ENCODE measurements at regions not wholly inside any gene's neighbourhood (a gene's known extent, or its start where the extent isn't known, plus 50 kb on each side); places are given as distances from the start of the nearest gene placed in this dataset.
"Not testable (repeated sequence)": the region's sequence is repeated elsewhere in the genome, so short reads cannot be mapped to it uniquely, and the experiment has no call there.

- no peak overlapping the region for H2AFZ ChIP-seq (ENCODE audit: low read depth, low read length)
These were observed 361.3 kb downstream of the NR2F1-AS1 start for GRCh38 chr5:93219641-93220145.

GRCh38 chr5:93213111-93213794 lies 367.8 kb downstream of the NR2F1-AS1 start:
- POLR2A ChIA-PET; H3K9me1 ChIP-seq (replicated peaks; ENCODE audit: control insufficient read depth, extremely low read depth, insufficient read depth, low read length); H3K79me2 ChIP-seq (ENCODE audit: control insufficient read depth, insufficient read depth, low read length); H3K27me3 ChIP-seq (ENCODE audit: control insufficient read depth in 2 of 2, insufficient read depth in 2 of 2, low read length in 2 of 2); H2AFZ ChIP-seq (ENCODE audit: low read depth, low read length); H3K4me2 ChIP-seq (ENCODE audit: insufficient read depth, low read length); DNase-seq (ENCODE audit: low read depth, low spot score); dilution Hi-C loops (cut with MboI; ENCODE audit: extremely low pct_ligation_motif_present, low sequenced_read_pairs); H4K20me1 ChIP-seq (replicated peaks; ENCODE audit: control insufficient read depth, extremely low read depth, insufficient read depth, low read length); H3K4me1 ChIP-seq (ENCODE audit: control insufficient read depth, extremely low read depth, insufficient read depth, low read length); H3K27ac ChIP-seq (ENCODE audit: insufficient read depth, low read depth, low read length); CTCF ChIA-PET; BruUV-seq (replicated peaks); H3K9me3 ChIP-seq (replicated peaks; ENCODE audit: control insufficient read depth, insufficient read depth, low read length); H3K9ac ChIP-seq (replicated peaks; ENCODE audit: extremely low read depth, insufficient read depth, low read length); H3K4me3 ChIP-seq (replicated peaks in 1 of 3; ENCODE audit: insufficient read depth in 1 of 3, low read depth in 1 of 3, low read length in 3 of 3); FAIRE-seq; H3K36me3 ChIP-seq (ENCODE audit: control insufficient read depth in 2 of 2, extremely low read depth in 1 of 2, insufficient read depth in 2 of 2, low read length in 2 of 2); intact Hi-C loops (cut with micrococcal nuclease): not testable (repeated sequence)

More at GRCh38 chr5:93219641-93220145, 361.3 kb downstream of the NR2F1-AS1 start:
- Histone ChIP-seq H3K4me3 (replicated peaks in 1 of 3; ENCODE audit: insufficient read depth in 1 of 3, low read depth in 1 of 3, low read length in 3 of 3) (no peak overlapping the region), H3K4me1 (ENCODE audit: control insufficient read depth, extremely low read depth, insufficient read depth, low read length) (no peaks in the 10 kb centered on the region), H4K20me1 (replicated peaks; ENCODE audit: control insufficient read depth, extremely low read depth, insufficient read depth, low read length) (no peaks in the 10 kb centered on the region), H3K9me1 (replicated peaks; ENCODE audit: control insufficient read depth, extremely low read depth, insufficient read depth, low read length) (no peaks in the 10 kb centered on the region), H3K9ac (replicated peaks; ENCODE audit: extremely low read depth, insufficient read depth, low read length) (no peak overlapping the region), H3K79me2 (ENCODE audit: control insufficient read depth, insufficient read depth, low read length) (no peaks in the 10 kb centered on the region), H3K9me3 (replicated peaks; ENCODE audit: control insufficient read depth, insufficient read depth, low read length) (no peaks in the 10 kb centered on the region), H3K27ac (ENCODE audit: insufficient read depth, low read depth, low read length) (no peak overlapping the region), H3K27me3 (ENCODE audit: control insufficient read depth in 2 of 2, insufficient read depth in 2 of 2, low read length in 2 of 2) (no peaks in the 10 kb centered on the region), H3K36me3 (ENCODE audit: control insufficient read depth in 2 of 2, extremely low read depth in 1 of 2, insufficient read depth in 2 of 2, low read length in 2 of 2) (no peaks in the 10 kb centered on the region), H3K4me2 (ENCODE audit: insufficient read depth, low read length) (no peak overlapping the region)
- dilution Hi-C loops (cut with MboI; ENCODE audit: extremely low pct_ligation_motif_present, low sequenced_read_pairs) = no loop called here
- FAIRE-seq (no peak), DNase-seq (ENCODE audit: low read depth, low spot score) (no peak)
- no peak for TF ChIP-seq EZH2 (IDR thresholded peaks at IDR 0.05; ENCODE audit: borderline replicate concordance, low read depth, low read length, severe bottlenecking)
- no peak for TF ChIP-seq CTCF (IDR thresholded peaks at IDR 0.05; ENCODE audit: extremely low read depth in 1 of 2, insufficient read depth in 1 of 2, low read depth in 1 of 2, low read length in 2 of 2)
- TF ChIP-seq MAX (IDR thresholded peaks at IDR 0.05; ENCODE audit: insufficient read depth, insufficient read length) = no peak
- TF ChIP-seq GATA2 (IDR thresholded peaks at IDR 0.05; ENCODE audit: insufficient read depth, insufficient read length, low read depth, low read length) = no peak
- TF ChIP-seq MYC (IDR thresholded peaks at IDR 0.05; ENCODE audit: low read depth, low read length) = no peak
- TF ChIP-seq POLR2AphosphoS5 (IDR thresholded peaks at IDR 0.05; ENCODE audit: insufficient read depth, low read depth, low read length) = no peak
- no peak for TF ChIP-seq JUN (IDR thresholded peaks at IDR 0.05; ENCODE audit: borderline replicate concordance, insufficient read depth, insufficient read length, low read depth)
- TF ChIP-seq POLR2A (IDR thresholded peaks at IDR 0.05; ENCODE audit: low read depth, low read length) = no peak
- TF ChIP-seq FOS (IDR thresholded peaks at IDR 0.05; ENCODE audit: borderline replicate concordance, insufficient read depth, low read length) = no peak
- intact Hi-C loops (cut with micrococcal nuclease) = no loop called here
- ChIA-PET CTCF (no interaction called here), POLR2A (no interaction called here)
- BruUV-seq (replicated peaks) = no TSS peak

Data from endothelial cell of umbilical vein (primary cell).